WTC11 (cell line): ENCODE measurements at regions not wholly inside any gene's neighbourhood (a gene's known extent, or its start where the extent isn't known, plus 50 kb on each side); places are given as distances from the start of the nearest gene placed in this dataset.
"Not testable (repeated sequence)": the region's sequence is repeated elsewhere in the genome, so short reads cannot be mapped to it uniquely, and the experiment has no call there.

ENCODE experiments used
- ATAC-seq: fragments of 200-7000 bp; cut with Tn5 transposase; 2 replicates; pipeline ENCODE4 v1.10.0; 2021; ENCODE audit warnings: mild to moderate bottlenecking, moderate library complexity
- CTCF ChIA-PET: fragments of 300-600 bp; sonication (Branson Sonifier 250); formaldehyde crosslinking; loops from one replicate; lab custom pipeline; 2021; ENCODE audit warnings: antibody characterized with exemption; lab: Charles Lee
- POLR2A ChIA-PET: fragments of 350-600 bp; sonication (Branson Sonifier 250); formaldehyde crosslinking; loops from one replicate; lab custom pipeline; 2021; ENCODE audit warnings: antibody characterized with exemption; lab: Charles Lee
- DNase-seq: peaks from one replicate; pipeline ENCODE4 v3.0.0; 2021; ENCODE audit warnings: low spot score
- H3K27ac Mint-ChIP-seq: 2 replicates; pipeline ENCODE4 v1.8.0; 2021; ENCODE audit warnings: mixed read lengths
- H3K27me3 Mint-ChIP-seq: 2 replicates; pipeline ENCODE4 v1.8.0; 2021; ENCODE audit warnings: low read depth, mild to moderate bottlenecking, moderate library complexity, mixed read lengths
- H3K36me3 Mint-ChIP-seq: 2 replicates; pipeline ENCODE4 v1.8.0; 2021; ENCODE audit warnings: mixed read lengths
- H3K4me1 Mint-ChIP-seq: 2 replicates; pipeline ENCODE4 v1.8.0; 2022; ENCODE audit warnings: mixed read lengths
- H3K4me3 Mint-ChIP-seq: 2 replicates; pipeline ENCODE4 v1.8.0; 2021; ENCODE audit warnings: mild to moderate bottlenecking, moderate library complexity, mixed read lengths
- H3K9me3 Mint-ChIP-seq: 2 replicates; pipeline ENCODE4 v1.8.0; 2021; ENCODE audit warnings: mixed read lengths
- CREM ChIP-seq: sonication (generic); formaldehyde crosslinking; IDR thresholded peaks from 2 replicates; pipeline ENCODE4 v1.8.1; 2022; ENCODE audit warnings: mild to moderate bottlenecking, missing genetic modification reagents, moderate library complexity
- GTF2I ChIP-seq: fragments of 250-450 bp; sonication (Bioruptor Pico); conservative IDR thresholded peaks from 2 replicates; pipeline ENCODE4 v1.4.0; 2021; ENCODE audit warnings: mild to moderate bottlenecking
- PRRX2 ChIP-seq: fragments of 250-450 bp; sonication (Bioruptor Pico); IDR thresholded peaks from 2 replicates; pipeline ENCODE4 v1.8.0; 2021; ENCODE audit warnings: mild to moderate bottlenecking
- TEAD1 ChIP-seq: sonication (generic); formaldehyde crosslinking; IDR thresholded peaks from 2 replicates; pipeline ENCODE4 v1.8.0; 2022; ENCODE audit warnings: mild to moderate bottlenecking, missing genetic modification reagents
- TEAD4 ChIP-seq: sonication (generic); formaldehyde crosslinking; IDR thresholded peaks from 2 replicates; pipeline ENCODE4 v1.8.0; 2022; ENCODE audit warnings: mild to moderate bottlenecking, missing genetic modification reagents
- ZBTB21 ChIP-seq: sonication (generic); formaldehyde crosslinking; IDR thresholded peaks from 2 replicates; pipeline ENCODE4 v1.8.1; 2023; ENCODE audit warnings: mild to moderate bottlenecking, missing genetic modification reagents, borderline replicate concordance
- ZNF671 ChIP-seq: fragments of 250-450 bp; sonication (Bioruptor Pico); IDR thresholded peaks from 2 replicates; pipeline ENCODE4 v1.8.0; 2021; ENCODE audit warnings: mild to moderate bottlenecking
- TF ChIP-seq, protein P1 (sequence below): fragments of 250-450 bp; sonication (Bioruptor Pico); IDR thresholded peaks from 2 replicates; pipeline ENCODE4 v1.9.0; 2021; ENCODE audit warnings: mild to moderate bottlenecking, borderline replicate concordance
- TF ChIP-seq, protein P2 (sequence below): sonication (generic); formaldehyde crosslinking; conservative IDR thresholded peaks from 2 replicates; pipeline ENCODE4 v1.8.1; 2023; ENCODE audit warnings: mild to moderate bottlenecking, low read depth, missing genetic modification reagents, moderate library complexity
- TF ChIP-seq, protein P3 (sequence below): sonication (generic); formaldehyde crosslinking; conservative IDR thresholded peaks from 2 replicates; pipeline ENCODE4 v1.8.1; 2022; ENCODE audit warnings: mild to moderate bottlenecking, missing genetic modification reagents
- TF ChIP-seq, protein P4 (sequence below): fragments of 250-450 bp; sonication (Bioruptor Pico); IDR thresholded peaks from 2 replicates; pipeline ENCODE4 v2.1.2; 2022; ENCODE audit warnings: mild to moderate bottlenecking, moderate library complexity
- TF ChIP-seq, protein P5 (sequence below): sonication (generic); formaldehyde crosslinking; IDR thresholded peaks from 2 replicates; pipeline ENCODE4 v1.8.1; 2022; ENCODE audit warnings: mild to moderate bottlenecking, moderate library complexity, missing genetic modification reagents
- TF ChIP-seq, protein P6 (sequence below): sonication (generic); formaldehyde crosslinking; IDR thresholded peaks from 2 replicates; pipeline ENCODE4 v1.8.0; 2023; ENCODE audit warnings: missing genetic modification reagents
- TF ChIP-seq, protein P7 (sequence below): fragments of 250-450 bp; sonication (Bioruptor Pico); conservative IDR thresholded peaks from 2 replicates; pipeline ENCODE4 v1.9.0; 2021; ENCODE audit warnings: mild to moderate bottlenecking
- TF ChIP-seq, protein P8 (sequence below): sonication (generic); formaldehyde crosslinking; IDR thresholded peaks from 2 replicates; pipeline ENCODE4 v1.8.0; 2022; ENCODE audit warnings: mild to moderate bottlenecking, missing genetic modification reagents

DNA sequence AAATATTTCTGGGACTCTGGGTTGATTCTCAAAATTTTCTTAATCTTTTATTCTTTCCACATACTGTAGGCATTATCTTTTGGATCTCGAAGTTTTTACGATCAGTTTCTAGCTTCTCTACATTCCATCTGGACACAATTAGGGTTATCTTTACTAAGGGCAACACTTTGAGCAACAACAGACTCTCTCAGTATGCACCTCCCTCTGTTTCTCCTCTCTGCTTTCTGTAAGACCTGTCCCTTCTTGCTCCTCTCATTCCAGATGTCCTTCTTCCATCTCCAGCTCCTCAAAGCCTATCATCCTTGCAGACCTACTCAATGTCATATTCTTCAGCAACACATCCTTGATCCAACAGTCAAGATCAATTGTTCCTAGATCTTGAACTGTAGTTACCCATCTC is 457.0 kb downstream of the SLC6A15 start:
- POLR2A ChIA-PET = no interaction called here
- H3K27me3 Mint-ChIP-seq = no peaks in the 10 kb centered on the region
- H3K9me3 Mint-ChIP-seq = no peaks in the 10 kb centered on the region
- H3K4me1 Mint-ChIP-seq = no peaks in the 10 kb centered on the region
- no peak overlapping the region for H3K27ac Mint-ChIP-seq
- CTCF ChIA-PET = no interaction called here
- H3K4me3 Mint-ChIP-seq = no peak overlapping the region
- DNase-seq = no peak
- TF ChIP-seq TEAD1 (CRISPR knock-in tag) = no peak
- no peak for TF ChIP-seq ZNF671 (CRISPR knock-in tag)
- TF ChIP-seq, protein P1, sequence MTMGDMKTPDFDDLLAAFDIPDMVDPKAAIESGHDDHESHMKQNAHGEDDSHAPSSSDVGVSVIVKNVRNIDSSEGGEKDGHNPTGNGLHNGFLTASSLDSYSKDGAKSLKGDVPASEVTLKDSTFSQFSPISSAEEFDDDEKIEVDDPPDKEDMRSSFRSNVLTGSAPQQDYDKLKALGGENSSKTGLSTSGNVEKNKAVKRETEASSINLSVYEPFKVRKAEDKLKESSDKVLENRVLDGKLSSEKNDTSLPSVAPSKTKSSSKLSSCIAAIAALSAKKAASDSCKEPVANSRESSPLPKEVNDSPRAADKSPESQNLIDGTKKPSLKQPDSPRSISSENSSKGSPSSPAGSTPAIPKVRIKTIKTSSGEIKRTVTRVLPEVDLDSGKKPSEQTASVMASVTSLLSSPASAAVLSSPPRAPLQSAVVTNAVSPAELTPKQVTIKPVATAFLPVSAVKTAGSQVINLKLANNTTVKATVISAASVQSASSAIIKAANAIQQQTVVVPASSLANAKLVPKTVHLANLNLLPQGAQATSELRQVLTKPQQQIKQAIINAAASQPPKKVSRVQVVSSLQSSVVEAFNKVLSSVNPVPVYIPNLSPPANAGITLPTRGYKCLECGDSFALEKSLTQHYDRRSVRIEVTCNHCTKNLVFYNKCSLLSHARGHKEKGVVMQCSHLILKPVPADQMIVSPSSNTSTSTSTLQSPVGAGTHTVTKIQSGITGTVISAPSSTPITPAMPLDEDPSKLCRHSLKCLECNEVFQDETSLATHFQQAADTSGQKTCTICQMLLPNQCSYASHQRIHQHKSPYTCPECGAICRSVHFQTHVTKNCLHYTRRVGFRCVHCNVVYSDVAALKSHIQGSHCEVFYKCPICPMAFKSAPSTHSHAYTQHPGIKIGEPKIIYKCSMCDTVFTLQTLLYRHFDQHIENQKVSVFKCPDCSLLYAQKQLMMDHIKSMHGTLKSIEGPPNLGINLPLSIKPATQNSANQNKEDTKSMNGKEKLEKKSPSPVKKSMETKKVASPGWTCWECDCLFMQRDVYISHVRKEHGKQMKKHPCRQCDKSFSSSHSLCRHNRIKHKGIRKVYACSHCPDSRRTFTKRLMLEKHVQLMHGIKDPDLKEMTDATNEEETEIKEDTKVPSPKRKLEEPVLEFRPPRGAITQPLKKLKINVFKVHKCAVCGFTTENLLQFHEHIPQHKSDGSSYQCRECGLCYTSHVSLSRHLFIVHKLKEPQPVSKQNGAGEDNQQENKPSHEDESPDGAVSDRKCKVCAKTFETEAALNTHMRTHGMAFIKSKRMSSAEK (CRISPR knock-in tag) = no peak
- TF ChIP-seq ZBTB21 = no peak
- TF ChIP-seq, protein P2, sequence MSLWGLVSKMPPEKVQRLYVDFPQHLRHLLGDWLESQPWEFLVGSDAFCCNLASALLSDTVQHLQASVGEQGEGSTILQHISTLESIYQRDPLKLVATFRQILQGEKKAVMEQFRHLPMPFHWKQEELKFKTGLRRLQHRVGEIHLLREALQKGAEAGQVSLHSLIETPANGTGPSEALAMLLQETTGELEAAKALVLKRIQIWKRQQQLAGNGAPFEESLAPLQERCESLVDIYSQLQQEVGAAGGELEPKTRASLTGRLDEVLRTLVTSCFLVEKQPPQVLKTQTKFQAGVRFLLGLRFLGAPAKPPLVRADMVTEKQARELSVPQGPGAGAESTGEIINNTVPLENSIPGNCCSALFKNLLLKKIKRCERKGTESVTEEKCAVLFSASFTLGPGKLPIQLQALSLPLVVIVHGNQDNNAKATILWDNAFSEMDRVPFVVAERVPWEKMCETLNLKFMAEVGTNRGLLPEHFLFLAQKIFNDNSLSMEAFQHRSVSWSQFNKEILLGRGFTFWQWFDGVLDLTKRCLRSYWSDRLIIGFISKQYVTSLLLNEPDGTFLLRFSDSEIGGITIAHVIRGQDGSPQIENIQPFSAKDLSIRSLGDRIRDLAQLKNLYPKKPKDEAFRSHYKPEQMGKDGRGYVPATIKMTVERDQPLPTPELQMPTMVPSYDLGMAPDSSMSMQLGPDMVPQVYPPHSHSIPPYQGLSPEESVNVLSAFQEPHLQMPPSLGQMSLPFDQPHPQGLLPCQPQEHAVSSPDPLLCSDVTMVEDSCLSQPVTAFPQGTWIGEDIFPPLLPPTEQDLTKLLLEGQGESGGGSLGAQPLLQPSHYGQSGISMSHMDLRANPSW (CRISPR knock-in tag) = no peak
- TF ChIP-seq, protein P3, sequence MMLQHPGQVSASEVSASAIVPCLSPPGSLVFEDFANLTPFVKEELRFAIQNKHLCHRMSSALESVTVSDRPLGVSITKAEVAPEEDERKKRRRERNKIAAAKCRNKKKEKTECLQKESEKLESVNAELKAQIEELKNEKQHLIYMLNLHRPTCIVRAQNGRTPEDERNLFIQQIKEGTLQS (CRISPR knock-in tag) = no peak
- no peak for TF ChIP-seq PRRX2
- TF ChIP-seq TEAD4 (CRISPR knock-in tag) = no peak
- TF ChIP-seq, all 79 proteins: peak for 0
- ATAC-seq = no peak
- no peaks in the 10 kb centered on the region for H3K36me3 Mint-ChIP-seq

DNA sequence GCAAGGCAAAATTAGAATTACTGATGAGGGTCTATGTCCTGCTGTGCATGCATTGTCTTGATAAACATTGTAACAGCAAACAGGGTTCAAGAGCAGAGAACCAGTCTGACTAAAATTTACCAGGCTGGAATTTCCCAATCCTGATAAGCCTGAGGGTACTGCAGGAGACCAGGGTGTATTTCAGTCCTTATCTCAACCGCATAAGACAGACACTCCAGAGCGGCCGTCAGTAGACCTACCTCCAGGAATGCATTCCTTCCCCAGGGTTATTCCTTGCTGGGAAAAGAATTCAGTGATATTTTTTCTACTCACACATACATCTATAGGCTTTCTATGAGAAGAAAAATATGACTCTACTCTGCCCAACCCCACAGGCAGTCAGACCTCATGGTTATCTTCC is 466.1 kb downstream of the SLC6A15 start:
- H3K4me1 Mint-ChIP-seq, DNase-seq, CTCF ChIA-PET, H3K36me3 Mint-ChIP-seq, H3K9me3 Mint-ChIP-seq, H3K4me3 Mint-ChIP-seq, H3K27me3 Mint-ChIP-seq, POLR2A ChIA-PET, H3K27ac Mint-ChIP-seq, ATAC-seq: not testable (repeated sequence)

DNA sequence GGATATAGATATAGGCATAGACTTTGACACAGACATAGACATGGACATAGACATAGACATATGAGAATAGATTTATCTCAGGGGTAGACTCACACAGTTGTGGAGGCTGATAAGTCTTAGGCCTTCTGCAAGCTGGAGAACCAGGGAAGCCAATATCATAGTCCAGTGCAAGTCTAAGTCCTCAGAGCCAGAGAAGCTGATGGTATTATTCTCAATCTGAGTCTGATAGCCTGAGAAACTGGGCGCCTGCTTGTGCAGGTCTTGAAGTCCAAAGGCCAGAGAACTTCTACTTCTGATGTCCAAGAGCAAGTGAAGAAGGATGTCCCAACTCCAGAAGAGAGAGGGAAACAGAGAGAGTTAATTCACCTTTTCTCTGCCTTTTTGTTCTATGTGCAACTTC is 476.5 kb downstream of the SLC6A15 start:
- Mint-ChIP-seq H3K9me3 (no peaks in the 10 kb centered on the region), H3K36me3 (no peaks in the 10 kb centered on the region), H3K4me3 (no peak overlapping the region), H3K4me1 (peaks cover 5% of the 10 kb centered on the region), H3K27ac (no peak overlapping the region), H3K27me3 (no peaks in the 10 kb centered on the region)
- no peak for ATAC-seq
- ChIA-PET CTCF (no interaction called here), POLR2A (no interaction called here)
- DNase-seq = no peak
- TF ChIP-seq, protein P4, sequence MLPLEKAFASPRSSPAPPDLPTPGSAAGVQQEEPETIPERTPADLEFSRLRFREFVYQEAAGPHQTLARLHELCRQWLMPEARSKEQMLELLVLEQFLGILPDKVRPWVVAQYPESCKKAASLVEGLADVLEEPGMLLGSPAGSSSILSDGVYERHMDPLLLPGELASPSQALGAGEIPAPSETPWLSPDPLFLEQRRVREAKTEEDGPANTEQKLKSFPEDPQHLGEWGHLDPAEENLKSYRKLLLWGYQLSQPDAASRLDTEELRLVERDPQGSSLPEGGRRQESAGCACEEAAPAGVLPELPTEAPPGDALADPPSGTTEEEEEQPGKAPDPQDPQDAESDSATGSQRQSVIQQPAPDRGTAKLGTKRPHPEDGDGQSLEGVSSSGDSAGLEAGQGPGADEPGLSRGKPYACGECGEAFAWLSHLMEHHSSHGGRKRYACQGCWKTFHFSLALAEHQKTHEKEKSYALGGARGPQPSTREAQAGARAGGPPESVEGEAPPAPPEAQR = no peak
- TF ChIP-seq GTF2I (CRISPR knock-in tag) (no peak), CREM (no peak), ZNF671 (CRISPR knock-in tag) (no peak)
- TF ChIP-seq, protein P5, sequence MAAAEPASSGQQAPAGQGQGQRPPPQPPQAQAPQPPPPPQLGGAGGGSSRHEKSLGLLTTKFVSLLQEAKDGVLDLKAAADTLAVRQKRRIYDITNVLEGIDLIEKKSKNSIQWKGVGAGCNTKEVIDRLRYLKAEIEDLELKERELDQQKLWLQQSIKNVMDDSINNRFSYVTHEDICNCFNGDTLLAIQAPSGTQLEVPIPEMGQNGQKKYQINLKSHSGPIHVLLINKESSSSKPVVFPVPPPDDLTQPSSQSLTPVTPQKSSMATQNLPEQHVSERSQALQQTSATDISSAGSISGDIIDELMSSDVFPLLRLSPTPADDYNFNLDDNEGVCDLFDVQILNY = no peak
- TF ChIP-seq, protein P6, sequence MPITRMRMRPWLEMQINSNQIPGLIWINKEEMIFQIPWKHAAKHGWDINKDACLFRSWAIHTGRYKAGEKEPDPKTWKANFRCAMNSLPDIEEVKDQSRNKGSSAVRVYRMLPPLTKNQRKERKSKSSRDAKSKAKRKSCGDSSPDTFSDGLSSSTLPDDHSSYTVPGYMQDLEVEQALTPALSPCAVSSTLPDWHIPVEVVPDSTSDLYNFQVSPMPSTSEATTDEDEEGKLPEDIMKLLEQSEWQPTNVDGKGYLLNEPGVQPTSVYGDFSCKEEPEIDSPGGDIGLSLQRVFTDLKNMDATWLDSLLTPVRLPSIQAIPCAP (CRISPR knock-in tag) = no peak
- TF ChIP-seq, protein P7, sequence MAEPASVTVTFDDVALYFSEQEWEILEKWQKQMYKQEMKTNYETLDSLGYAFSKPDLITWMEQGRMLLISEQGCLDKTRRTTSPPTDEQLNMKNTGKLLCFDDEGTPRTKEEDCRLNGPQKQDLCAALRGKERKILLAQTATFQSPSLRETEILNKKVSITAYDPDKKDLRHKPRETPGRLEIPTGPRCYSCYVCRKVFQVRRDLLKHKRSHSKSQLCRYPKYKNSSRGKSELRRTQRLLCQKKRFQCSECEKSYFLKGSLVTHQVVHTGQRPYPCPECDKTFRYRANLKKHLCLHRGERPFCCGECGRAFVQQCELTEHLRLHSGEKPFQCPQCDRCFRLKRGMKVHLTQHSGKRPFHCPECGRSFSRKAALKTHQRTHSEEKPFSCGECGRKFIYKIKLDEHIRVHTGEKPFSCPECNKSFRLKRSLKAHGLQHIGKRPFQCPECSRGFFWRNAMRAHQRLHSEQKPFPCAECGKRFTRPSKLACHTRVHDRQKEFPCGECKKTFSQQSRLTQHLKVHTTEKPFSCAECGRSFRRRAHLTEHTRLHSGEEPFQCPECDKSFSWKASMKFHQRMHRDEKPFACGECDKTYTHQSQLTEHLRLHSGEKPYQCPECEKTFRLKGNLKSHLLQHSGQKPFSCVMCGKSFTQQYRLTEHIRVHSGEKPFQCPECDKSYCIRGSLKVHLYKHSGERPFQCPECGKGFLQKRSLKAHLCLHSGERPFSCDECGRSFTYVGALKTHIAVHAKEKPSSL = no peak
- TF ChIP-seq, protein P8, sequence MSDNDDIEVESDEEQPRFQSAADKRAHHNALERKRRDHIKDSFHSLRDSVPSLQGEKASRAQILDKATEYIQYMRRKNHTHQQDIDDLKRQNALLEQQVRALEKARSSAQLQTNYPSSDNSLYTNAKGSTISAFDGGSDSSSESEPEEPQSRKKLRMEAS (CRISPR knock-in tag) = no peak
